HK-2 (cell line): ENCODE measurements at regions not wholly inside any gene's neighbourhood (a gene's known extent, or its start where the extent isn't known, plus 50 kb on each side); places are given as distances from the start of the nearest gene placed in this dataset.
"Not testable (repeated sequence)": the region's sequence is repeated elsewhere in the genome, so short reads cannot be mapped to it uniquely, and the experiment has no call there.

Experiments
- DNase-seq: peaks from one replicate; pipeline ENCODE4 v3.0.0-alpha.2; 2018; ENCODE audit not compliant: unreplicated experiment

DNA sequence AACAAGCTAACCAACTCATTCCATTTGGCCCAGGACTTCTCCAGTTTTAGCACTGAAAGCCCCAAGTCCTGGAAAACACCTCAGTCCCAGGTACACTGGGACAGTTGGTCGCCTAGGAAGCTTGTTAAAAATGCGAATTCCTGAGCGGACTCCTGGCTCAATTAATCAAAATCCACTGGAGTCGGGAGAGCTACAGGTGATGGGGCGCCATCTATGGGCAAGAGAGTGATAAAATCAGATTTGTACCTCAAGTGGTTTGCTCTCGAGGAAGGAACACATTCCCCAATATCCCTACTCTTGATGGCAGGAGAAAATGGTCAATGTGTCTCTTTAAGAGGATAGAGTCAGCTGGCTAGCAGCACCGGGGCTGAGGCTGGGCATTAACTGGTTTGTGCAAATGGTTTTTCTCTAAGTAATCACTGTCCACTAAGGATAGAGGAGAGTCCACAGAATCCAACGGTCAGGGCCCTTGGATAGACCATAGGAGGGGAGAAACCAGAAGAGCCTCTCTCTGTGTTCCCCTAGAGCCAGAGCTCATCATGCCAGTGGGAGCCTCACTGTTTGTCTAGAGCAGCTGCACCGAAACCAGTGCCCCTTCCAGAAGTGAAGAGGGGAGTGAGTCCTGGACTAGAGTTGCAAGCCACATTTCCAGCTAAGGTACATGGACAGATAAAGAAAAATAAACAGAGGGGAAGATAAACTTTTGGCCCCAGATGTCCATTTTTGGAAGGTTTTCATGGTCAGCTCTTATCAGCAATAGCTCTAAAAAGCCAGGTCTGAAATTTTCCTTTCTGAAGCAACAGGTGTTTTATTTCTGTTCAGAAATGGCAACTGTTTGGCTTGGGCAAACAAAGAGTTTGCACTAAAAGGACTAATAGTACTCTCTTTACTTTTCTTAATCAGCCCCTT lies 148.5 kb downstream of the TENT5C start:
- peak; percentile 42 for DNase-seq

DNA sequence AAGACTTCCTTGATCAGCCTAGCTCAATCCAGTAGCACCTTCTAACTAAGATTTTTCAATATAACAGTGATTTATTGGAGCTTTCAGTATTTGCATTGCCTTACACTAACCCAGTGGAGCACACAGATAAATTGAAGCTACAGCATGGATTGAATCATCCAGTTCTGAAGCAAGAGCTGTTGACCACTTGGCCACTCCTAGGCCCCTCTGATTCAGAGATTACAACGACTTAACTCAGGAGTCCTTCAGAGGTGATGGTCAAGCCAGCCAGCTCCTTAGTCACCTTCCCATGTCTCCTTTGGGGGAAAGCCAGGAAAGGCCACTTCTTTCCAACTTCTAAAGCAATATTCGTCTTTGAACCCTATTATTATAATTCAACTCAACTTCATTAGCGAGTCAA lies 151.8 kb downstream of the TENT5C start:
- no peak for DNase-seq

DNA sequence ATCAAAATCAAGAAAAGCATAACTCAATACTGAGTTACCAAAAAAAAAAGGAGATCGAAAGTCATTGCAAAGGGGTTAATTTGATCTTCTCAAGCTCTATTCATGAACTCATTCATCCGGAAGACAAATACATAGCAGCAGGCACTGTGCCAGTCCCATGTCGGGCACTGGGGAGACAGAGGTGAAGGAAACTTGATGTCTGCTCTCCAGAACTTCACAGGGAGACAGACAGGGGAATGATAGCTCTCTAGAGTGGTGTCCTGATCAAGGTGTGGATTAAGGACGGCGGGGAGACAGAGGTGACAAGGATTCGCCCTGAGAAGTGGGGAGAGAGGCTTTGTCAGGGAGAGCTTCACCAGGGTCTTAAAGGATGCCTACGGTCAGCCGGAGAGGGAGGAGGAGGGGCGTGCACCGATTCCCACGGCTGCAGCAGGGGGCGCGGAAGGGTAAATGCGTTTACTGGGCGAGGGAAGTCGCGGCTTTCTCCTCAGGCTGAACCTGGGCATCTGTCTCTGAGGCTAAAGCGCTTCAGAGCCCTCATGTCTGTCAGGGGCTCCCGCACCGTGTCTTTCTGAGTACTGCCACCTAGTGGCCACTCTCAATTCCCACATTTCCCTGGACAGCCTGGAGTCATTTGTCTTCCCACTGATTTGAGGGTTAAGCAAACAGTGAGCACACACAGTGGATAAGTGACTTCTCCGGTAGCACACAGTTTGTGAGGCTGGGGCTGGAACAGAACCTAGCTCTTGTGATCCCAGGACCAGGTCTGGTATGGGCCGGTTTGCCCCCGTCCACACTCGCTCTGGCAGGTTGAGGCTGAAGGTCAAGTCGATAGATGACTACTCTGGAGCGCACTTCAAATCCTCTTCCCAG lies 152.8 kb downstream of the TENT5C start:
- DNase-seq, result peak; percentile 72

DNA sequence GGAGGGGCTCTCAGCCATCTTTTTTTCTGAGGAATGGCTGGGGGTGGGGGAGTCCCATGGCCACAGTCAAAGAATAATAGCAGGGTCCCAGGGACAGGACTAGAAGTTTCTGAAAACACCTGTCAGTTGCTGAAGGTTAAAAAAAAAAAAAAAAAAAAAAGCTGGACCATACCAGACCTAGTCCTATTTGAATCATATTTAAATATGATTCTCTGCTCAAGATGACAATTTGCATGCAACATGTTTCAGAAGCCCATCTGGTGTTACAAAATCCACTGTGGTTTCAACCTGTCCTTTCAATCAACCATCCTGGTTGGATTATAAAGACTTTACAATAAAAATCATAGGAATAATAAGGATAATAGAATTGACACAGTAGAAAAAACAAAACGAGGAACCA lies 153.7 kb downstream of the TENT5C start:
- DNase-seq, result no peak

DNA sequence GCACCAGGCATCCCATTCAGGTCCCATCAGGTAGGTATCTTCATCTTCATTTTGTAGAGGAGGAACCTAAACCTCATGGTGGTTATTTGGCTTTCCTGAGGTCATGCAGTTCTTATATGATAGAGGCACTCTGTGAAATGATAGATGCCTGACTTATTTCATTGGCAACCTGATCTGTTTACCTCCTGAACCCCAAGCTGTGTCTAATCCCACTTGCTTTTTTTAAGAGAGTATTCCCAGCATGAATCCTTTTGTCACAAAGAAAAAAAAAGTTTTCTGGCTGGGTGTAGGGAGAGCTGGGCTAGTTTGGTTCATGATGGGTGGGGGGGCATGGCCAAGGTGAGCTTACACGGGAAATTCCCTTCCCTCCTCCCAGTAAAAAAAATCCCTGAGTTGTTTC lies 154.2 kb downstream of the TENT5C start:
- no peak for DNase-seq

DNA sequence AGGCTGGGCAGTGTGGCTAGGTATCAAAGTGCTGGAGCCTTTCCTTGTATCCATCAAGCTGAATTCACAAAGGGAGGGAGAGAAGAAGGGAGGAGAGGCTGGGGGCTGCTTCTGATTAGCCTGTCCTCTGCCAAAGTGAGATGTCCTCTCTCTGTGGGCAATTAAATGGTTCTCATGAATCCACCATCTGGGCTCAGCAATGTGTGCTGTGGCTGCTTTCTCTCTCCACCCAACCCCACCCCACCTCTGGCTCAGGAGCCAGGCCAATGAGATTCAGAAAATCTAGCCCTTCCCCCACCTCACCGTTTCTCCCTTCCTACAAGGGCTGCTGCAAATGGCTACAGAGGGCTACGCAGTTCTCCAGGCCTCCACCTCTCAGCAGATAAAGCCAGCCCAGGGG lies 154.6 kb downstream of the TENT5C start:
- DNase-seq, result no peak

DNA sequence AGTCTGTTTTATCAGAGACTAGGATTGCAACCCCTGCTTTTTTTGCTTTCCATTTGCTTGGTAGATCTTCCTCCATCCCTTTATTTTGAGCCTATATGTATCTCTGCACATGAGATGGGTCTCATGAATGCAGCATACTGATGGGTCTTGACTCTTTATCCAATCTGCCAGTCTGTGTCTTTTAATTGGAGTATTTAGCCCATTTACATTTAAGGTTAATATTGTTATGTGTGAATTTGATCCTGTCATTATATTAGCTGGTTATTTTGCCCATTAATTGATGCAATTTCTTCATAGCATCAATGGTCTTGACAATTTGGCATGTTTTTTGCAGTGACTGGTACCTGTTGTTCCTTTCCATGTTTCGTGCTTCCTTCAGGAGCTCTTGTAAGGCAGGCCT lies 161.7 kb downstream of the GDAP2 start:
- not testable (repeated sequence) for DNase-seq

DNA sequence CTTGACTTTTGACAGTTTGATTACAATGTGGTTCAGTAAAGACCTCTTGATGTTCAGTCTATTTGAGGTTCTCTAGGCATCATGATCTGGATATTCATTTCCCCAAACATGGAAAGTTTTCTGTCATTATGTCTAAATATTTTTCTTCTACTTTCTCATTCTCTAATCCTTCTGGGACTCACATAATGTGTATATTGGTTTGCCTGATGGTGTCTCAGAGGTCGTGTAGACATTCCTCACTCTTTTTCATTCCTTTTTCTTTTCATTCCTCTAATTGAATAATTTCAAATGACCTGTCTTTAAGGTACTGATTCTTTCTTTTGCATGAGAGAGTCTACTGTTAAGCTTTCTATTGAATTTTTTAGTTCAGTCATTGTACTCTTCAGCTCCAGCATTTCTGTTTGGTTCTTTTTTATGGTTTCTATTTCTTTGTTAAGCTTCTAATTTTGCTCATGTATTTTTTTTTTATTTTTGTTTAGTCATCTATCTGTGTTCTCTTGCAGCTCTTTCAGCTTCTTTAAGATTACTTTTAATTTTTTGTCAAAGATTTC lies 158.4 kb downstream of the GDAP2 start:
- no peak for DNase-seq

DNA sequence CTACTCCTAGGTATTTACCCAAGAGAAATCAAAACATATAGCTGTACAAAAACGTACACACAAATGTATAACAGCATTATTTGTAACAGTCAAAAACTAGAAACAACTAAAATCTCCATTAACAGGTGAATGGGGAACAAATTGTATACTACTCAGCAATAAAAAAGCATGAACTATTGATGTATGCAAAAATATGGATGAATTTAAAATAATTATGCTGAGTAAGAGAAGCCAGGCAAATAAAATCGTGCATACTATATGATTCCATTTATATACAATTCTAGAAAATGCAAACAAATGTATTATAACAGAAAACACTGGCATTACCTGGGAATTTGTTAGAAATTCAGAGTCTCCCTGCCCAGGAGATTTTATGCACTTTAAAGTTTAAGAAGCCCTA lies 150.1 kb downstream of the GDAP2 start:
- no peak for DNase-seq

DNA sequence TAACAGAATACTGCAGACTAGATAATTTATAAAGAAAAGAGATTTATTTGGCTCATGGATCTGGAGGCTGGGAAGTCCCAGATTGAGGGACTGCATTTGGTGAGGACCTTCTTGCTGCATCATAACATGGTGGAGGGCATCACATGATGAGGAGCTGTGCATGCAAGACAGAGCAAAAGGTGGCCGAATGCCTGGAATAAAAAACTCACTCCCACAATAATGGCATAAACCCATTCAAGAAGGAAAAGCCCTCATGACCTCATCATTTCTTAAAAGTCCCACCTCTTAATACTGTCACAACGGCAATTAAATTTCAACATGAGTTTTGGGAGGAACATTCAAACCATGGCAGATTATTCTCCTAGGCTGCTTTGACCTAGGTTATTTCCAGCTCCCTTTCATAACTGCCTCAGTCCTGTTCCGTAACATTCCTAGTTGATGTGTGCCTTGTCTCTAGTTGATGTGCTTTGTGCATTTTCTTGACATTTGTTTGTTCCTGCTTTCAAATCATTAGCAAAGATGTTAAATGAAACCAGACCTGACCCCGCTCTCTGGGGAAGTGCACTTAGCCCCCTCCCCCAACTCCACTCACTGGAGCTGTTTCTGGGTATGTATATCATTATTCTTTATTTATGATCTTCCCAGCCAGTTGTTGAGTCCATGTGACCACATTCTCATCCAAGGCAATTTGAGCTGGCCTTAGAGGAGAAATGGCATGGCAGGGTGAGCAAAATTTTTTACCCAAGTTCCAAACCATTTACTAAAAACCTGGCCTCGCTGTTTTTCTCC lies 148.5 kb downstream of the GDAP2 start:
- DNase-seq, result no peak

DNA sequence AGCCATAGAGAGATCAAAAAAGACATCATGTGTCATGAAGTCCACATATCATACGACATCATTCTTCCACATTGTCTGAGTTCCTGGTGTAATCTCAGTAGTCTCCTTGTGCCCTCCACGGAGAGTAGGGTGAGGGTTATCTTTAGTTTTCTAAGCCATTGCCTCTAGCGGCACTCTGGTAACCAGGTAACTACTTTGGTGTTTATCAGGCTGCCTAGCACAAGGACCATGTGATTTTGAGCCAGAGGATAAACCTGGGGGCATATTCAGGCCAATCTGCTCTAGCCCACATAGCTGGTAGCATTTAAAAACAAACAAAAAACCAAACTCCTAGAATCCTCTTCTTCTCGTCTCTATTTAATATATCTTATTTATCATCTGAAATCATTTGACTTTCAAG lies 147.4 kb downstream of the GDAP2 start:
- DNase-seq, result no peak

DNA sequence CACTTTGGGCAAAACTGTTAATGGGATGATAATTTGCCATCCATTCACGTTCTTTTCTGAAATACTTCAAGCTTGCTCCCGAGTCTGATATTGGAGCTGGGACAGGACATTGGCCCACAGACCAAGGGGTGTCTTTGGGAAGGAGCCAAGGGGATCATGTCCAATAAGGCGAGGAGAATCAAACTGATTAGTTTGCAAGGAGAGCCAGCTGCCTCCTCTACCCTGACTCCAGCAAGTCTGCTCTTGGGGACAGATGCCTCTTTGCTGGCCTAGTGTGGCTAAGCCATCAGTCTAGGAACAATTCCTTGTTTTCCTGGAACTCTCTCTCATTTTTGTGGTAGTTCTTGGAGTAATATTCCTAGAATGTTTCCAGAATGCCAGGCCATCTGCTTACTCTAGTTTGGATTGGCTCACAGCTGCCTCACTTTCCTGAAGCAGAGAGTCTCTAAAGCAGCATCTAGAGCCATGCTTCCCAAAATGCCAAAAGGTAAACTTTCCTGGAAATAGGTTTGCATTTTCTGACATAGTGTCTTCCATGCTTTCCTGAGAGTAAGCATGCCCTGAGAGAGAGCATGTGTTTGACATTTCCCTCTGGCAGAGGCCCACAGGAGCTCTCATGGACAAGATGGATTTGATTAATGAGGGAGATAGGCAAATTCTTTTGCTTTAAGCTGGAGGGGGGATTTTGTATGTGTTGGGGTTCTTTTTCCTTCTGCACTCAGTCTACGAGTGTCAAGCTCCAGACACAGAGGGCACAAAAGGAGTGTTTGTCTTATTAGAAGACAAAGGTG lies 145.6 kb downstream of the GDAP2 start:
- no peak for DNase-seq

DNA sequence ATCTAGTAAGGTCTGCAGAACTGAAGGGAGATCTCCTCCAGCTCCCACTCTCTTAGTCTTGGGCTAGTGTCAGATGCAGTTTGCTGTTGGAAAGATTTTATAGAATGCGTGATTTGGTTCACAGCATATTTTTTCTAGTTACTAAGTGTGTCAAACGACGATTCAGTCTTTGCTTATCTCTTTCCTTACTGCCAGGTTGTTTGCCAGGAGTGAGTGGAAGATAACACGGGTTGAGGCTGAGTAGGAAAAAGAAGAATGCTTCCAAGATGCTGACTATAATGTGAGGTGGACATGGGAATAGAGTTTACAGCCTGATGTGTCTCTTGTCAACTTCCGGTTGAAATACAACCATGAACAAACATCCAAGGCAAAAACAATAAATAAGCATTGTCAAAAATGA lies 141.4 kb downstream of the GDAP2 start:
- no peak for DNase-seq

DNA sequence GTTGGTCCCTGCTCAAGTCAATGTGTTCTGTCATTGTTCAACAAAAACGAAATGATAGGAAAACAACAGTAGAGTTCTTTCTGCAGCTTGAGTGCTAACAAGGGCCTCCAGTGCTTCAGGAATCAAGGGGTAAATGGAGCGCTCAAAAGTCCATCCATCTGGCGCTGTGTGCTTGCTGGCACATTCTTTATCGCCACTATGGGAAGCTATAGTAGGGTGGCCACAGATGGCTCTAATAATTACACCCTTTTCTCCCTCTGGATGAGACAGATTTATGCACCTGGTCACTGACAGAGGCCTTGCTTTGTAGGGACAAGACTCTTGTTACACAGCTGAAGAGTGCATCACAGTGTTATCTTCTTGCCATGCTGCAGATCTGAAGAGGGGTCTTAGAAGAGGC lies 136.0 kb downstream of the GDAP2 start:
- DNase-seq, result no peak

DNA sequence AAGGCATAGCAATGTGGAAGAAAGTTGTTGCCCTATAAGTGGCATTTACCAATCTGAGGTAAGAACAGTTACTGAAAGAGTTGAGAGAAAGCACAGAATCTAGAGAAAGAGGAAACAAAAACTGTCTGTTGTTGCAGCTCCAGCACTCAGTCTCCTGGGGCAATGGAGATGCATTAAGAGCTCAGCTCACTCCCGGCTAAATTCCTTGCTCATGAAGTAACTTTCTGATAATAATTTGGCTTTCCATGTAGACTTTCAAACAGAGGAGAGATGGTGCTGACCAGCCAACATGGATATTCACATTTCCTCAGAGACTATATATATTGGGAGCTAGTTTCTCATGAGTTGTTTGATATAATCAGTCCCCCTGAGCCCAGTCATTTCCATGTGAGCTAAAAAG lies 135.3 kb downstream of the GDAP2 start:
- DNase-seq, result no peak

DNA sequence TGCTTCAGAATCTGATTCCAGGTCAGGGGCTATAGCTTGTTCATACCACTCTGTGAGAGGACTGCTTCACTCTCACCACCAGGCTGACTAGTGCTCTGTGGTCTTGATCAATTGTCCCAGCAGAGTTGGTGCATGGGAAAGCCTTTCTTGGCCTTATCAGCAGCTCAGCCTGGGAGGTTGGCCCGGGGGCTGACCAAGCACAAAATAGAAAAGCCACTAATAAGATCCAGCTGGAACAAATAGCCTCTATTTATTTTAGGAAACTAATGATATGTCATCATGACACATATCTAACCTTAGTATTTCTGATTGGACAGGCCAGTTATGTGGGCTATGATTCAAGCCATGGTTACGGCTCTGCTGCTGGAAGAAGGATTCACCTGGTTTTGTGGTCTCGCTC lies 134.2 kb downstream of the GDAP2 start:
- DNase-seq, result peak; percentile 16

DNA sequence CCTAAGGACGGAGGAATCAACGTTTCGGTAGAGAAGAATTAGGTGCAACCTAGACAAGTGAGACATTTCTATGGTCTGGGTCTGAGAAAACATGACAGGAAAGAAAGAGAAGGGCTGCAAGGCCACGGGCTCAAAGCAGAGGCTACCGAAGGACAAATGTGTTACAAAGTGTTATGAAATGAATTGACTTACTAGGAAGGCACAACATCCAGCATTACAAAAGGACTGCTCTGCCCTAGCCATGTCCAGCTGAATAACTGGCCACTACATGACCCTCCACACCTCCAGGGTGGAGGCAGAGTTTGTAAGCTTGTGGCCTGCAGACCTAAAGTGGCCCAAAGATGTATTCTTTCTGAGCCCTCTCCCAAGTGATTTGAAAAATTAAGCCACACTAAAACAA lies 133.6 kb downstream of the GDAP2 start:
- DNase-seq, result no peak

DNA sequence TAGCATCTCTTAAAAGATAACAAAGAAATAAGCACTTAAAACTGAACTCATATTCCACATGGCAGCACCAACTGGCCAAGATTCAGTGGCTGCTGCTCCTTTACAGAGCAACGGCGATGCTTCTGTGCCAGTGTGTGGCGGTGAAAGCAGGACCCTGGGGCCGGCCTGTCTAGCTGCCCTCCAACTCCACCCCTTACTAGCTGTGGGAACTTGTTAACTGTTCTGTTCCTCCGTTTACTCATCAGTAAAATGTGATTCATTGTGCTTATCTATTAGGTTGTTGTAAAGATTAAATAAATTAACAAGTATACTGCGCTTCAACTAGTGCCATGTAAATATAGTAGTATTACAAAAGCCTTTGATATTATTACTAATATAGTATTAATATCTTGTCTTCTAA lies 133.2 kb downstream of the GDAP2 start:
- DNase-seq, result no peak

DNA sequence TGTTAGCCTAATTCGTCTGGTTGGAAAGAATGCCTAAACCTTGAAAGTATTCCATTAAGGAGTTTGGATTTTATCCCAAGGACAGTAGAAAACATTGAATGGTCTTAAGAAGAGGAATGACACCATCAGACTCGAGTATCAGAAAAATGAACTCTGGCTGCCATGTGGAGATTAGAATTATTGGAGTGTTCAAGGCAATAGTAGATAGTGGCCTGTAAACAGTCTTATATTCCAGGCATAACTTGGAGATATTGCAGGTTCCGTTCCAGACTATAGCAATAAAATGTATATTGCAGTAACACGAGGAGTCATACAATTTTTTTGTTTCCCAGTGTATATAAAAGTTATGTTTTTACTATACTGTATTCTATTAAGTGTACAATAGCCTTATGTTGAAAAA lies 130.9 kb downstream of the GDAP2 start:
- no peak for DNase-seq

DNA sequence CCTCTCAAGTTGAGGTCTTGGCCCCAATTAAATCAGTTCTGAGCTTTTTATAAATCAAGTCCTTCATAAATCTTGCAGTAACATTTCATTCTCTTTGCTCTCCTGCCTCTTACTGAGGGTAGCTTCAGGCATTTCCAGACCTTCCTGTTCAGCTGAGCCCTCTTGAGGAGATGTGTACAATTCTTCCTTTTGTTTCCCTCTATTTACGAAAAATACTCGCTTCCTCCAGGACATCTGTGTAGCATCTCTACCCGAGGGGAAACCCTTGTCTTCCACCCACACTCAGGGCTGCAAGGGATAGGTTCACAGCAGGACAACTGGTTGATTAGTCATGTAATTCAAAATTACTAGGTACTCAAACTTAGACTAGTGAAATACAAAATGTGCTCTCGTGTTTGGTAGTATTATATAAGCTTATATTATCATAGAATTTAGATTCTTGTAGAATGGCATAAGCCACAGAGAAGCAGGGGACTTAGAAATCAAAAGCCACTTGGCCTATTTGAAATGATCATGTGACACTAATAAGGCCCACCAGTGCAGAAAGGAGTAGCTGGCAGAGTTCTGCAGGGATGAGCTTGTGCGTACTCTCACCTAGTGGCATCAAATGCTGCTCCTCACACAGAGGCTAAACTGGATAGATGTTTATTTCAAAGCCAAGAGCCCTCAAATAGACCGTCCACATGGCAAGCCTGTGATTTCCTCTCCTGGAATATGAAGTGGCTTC lies 126.7 kb downstream of the GDAP2 start:
- DNase-seq, result no peak
